ENCODE measurements at regions not wholly inside any gene's neighbourhood (a gene's known extent, or its start where the extent isn't known, plus 50 kb on each side); places are given as distances from the start of the nearest gene placed in this dataset.

- FAIRE-seq (no peak), DNase-seq (ENCODE audit: low spot score) (no peak), ATAC-seq (no peak)
- POLR2A ChIA-PET, result no interaction called here
- Histone ChIP-seq H3K4me3 (replicated peaks in 1 of 3; ENCODE audit: insufficient read depth in 1 of 3, low read depth in 2 of 3, low read length in 3 of 3) (no peak overlapping the region), H3K9ac (ENCODE audit: insufficient read depth, low read depth, low read length) (no peak overlapping the region), H3K36me3 (replicated peaks in 1 of 2; ENCODE audit: control insufficient read depth in 1 of 2, insufficient read depth in 2 of 2, low read length in 2 of 2) (no peaks in the 10 kb centered on the region), H3K79me2 (ENCODE audit: insufficient read depth, low read length) (no peaks in the 10 kb centered on the region), H3K27ac (ENCODE audit: extremely low read length, insufficient read depth, low read length) (no peak overlapping the region), H2AFZ (ENCODE audit: low read length) (no peak overlapping the region), H3K4me1 (ENCODE audit: insufficient read depth, low read length) (0 out of 2 replicates have a peak, but pooled peaks cover 4% of the 10 kb centered on the region), H3K9me3 (ENCODE audit: low read length) (no peaks in the 10 kb centered on the region), H3K27me3 (ENCODE audit: control insufficient read depth in 1 of 2, insufficient read depth in 2 of 2, low read length in 2 of 2) (no peaks in the 10 kb centered on the region), H4K20me1 (ENCODE audit: insufficient read depth, low read length) (no peaks in the 10 kb centered on the region), H3K4me2 (ENCODE audit: low read depth, low read length) (no peak overlapping the region)
- CTCF ChIA-PET (ENCODE audit: low intra/inter-chr PET ratio, low total read pairs), result no interaction called here
- intact Hi-C loops (cut with micrococcal nuclease; ENCODE audit: unreplicated experiment) (no loop called here), in situ Hi-C loops (cut with HindIII; ENCODE audit: extremely low pct_ligation_motif_present, low pct_unique_long_range_greater_than_20kb) (no loop called here)
- BruUV-seq (replicated peaks), result no TSS peak
- TF ChIP-seq ZNF143 (CRISPR knock-in tag; IDR thresholded peaks at IDR 0.05) (no peak), ZNF550 (CRISPR knock-in tag; IDR thresholded peaks at IDR 0.05; ENCODE audit: borderline replicate concordance) (no peak), ARHGAP35 (CRISPR knock-in tag; IDR thresholded peaks at IDR 0.05; ENCODE audit: borderline replicate concordance) (no peak), ZNF446 (CRISPR knock-in tag; IDR thresholded peaks at IDR 0.05) (no peak), ZMYM4 (CRISPR knock-in tag; IDR thresholded peaks at IDR 0.05) (no peak), ZNF562 (CRISPR knock-in tag; IDR thresholded peaks at IDR 0.05; ENCODE audit: borderline replicate concordance) (no peak)
- TF ChIP-seq, protein P1, sequence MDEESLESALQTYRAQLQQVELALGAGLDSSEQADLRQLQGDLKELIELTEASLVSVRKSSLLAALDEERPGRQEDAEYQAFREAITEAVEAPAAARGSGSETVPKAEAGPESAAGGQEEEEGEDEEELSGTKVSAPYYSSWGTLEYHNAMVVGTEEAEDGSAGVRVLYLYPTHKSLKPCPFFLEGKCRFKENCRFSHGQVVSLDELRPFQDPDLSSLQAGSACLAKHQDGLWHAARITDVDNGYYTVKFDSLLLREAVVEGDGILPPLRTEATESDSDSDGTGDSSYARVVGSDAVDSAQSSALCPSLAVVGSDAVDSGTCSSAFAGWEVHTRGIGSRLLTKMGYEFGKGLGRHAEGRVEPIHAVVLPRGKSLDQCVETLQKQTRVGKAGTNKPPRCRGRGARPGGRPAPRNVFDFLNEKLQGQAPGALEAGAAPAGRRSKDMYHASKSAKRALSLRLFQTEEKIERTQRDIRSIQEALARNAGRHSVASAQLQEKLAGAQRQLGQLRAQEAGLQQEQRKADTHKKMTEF (CRISPR knock-in tag; IDR thresholded peaks at IDR 0.05), result no peak
- TF ChIP-seq, protein P2, sequence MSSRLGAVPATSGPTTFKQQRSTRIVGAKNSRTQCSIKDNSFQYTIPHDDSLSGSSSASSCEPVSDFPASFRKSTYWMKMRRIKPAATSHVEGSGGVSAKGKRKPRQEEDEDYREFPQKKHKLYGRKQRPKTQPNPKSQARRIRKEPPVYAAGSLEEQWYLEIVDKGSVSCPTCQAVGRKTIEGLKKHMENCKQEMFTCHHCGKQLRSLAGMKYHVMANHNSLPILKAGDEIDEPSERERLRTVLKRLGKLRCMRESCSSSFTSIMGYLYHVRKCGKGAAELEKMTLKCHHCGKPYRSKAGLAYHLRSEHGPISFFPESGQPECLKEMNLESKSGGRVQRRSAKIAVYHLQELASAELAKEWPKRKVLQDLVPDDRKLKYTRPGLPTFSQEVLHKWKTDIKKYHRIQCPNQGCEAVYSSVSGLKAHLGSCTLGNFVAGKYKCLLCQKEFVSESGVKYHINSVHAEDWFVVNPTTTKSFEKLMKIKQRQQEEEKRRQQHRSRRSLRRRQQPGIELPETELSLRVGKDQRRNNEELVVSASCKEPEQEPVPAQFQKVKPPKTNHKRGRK (CRISPR knock-in tag; IDR thresholded peaks at IDR 0.05), result no peak
These were observed 113.0 kb downstream of the TBC1D30 start for GRCh38 chr12:64937452-64937851.
